ENCODE measurements at regions not wholly inside any gene's neighbourhood (a gene's known extent, or its start where the extent isn't known, plus 50 kb on each side); places are given as distances from the start of the nearest gene placed in this dataset.

- no peak for DNase-seq (ENCODE audit: low spot score in 2 of 2, unreplicated experiment in 2 of 2)
- Mint-ChIP-seq H3K27me3 (ENCODE audit: low read depth) (no peaks in the 10 kb centered on the region), H3K27ac (no peak overlapping the region), H3K4me1 (peaks cover 15% of the 10 kb centered on the region), H3K9me3 (peaks cover 7% of the 10 kb centered on the region), H3K36me3 (no peaks in the 10 kb centered on the region), H3K4me3 (no peak overlapping the region)
- no peak for TF ChIP-seq CTCF (IDR thresholded peaks at IDR 0.05; ENCODE audit: unreplicated experiment)
Measured at GRCh38 chr12:115815924-115816323, 461.6 kb downstream of the MED13L start.

- no peak for DNase-seq (ENCODE audit: low spot score in 2 of 2, unreplicated experiment in 2 of 2)
- H3K36me3 Mint-ChIP-seq, result no peaks in the 10 kb centered on the region
- H3K27me3 Mint-ChIP-seq (ENCODE audit: low read depth), result no peaks in the 10 kb centered on the region
- TF ChIP-seq CTCF (IDR thresholded peaks at IDR 0.05; ENCODE audit: unreplicated experiment), result no peak
- H3K27ac Mint-ChIP-seq, result no peak overlapping the region
- H3K4me1 Mint-ChIP-seq, result peaks cover 22% of the 10 kb centered on the region
- no peak overlapping the region for H3K4me3 Mint-ChIP-seq
- H3K9me3 Mint-ChIP-seq, result peaks cover 7% of the 10 kb centered on the region
Measured at GRCh38 chr12:115813256-115813655, 464.2 kb downstream of the MED13L start.

GRCh38 chr12:115811929-115812328 lies 465.6 kb downstream of the MED13L start:
- no peak for TF ChIP-seq CTCF (IDR thresholded peaks at IDR 0.05; ENCODE audit: unreplicated experiment)
- DNase-seq (ENCODE audit: low spot score in 2 of 2, unreplicated experiment in 2 of 2), result no peak

GRCh38 chr12:115811045-115811444 lies 466.4 kb downstream of the MED13L start:
- peaks cover 7% of the 10 kb centered on the region for H3K9me3 Mint-ChIP-seq
- H3K36me3 Mint-ChIP-seq, result no peaks in the 10 kb centered on the region
- no peak for TF ChIP-seq CTCF (IDR thresholded peaks at IDR 0.05; ENCODE audit: unreplicated experiment)
- no peaks in the 10 kb centered on the region for H3K27me3 Mint-ChIP-seq (ENCODE audit: low read depth)
- H3K27ac Mint-ChIP-seq, result peak overlapping the region; percentile 80
- no peak overlapping the region for H3K4me3 Mint-ChIP-seq
- peaks cover 10% of the 10 kb centered on the region for H3K4me1 Mint-ChIP-seq
- no peak for DNase-seq (ENCODE audit: low spot score in 2 of 2, unreplicated experiment in 2 of 2)

More at GRCh38 chr12:115811929-115812328, 465.6 kb downstream of the MED13L start:
- H3K27me3 Mint-ChIP-seq (ENCODE audit: low read depth), result no peaks in the 10 kb centered on the region
- H3K4me3 Mint-ChIP-seq, result no peak overlapping the region
- H3K27ac Mint-ChIP-seq, result no peak overlapping the region
- H3K4me1 Mint-ChIP-seq, result peaks cover 14% of the 10 kb centered on the region
- H3K9me3 Mint-ChIP-seq, result peaks cover 7% of the 10 kb centered on the region
- no peaks in the 10 kb centered on the region for H3K36me3 Mint-ChIP-seq

- TF ChIP-seq CTCF (IDR thresholded peaks at IDR 0.05; ENCODE audit: unreplicated experiment), result no peak
- H3K36me3 Mint-ChIP-seq, result no peaks in the 10 kb centered on the region
- H3K4me1 Mint-ChIP-seq, result peaks cover 10% of the 10 kb centered on the region
- DNase-seq (ENCODE audit: low spot score in 2 of 2, unreplicated experiment in 2 of 2), result no peak
- no peaks in the 10 kb centered on the region for H3K27me3 Mint-ChIP-seq (ENCODE audit: low read depth)
- H3K4me3 Mint-ChIP-seq, result no peak overlapping the region
- peaks cover 7% of the 10 kb centered on the region for H3K9me3 Mint-ChIP-seq
- H3K27ac Mint-ChIP-seq, result peak overlapping the region; percentile 80
Measured at GRCh38 chr12:115810122-115810901, 467.2 kb downstream of the MED13L start.
